ENCODE measurements at regions not wholly inside any gene's neighbourhood (a gene's known extent, or its start where the extent isn't known, plus 50 kb on each side); places are given as distances from the start of the nearest gene placed in this dataset.
"Not testable (repeated sequence)": the region's sequence is repeated elsewhere in the genome, so short reads cannot be mapped to it uniquely, and the experiment has no call there.

DNA sequence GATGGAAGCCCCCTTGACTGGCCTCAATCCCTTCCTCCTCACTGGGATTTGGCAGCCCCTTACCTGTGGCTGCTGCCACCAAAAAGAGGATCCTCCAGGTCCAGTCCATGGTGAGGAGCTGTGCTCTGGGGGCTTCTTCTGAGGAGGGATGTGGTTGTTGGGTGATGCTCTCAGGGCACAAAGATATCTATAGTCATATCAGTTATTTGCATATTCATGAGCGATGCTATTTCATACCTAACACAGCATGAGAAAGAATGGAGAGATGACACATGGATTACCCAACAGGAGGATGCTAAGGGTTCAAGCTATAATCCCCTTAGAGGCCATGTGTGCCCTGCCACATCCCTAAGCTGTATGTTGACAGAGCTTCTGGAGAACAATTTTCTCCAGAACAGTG, 141.7 kb downstream of the POTEB start:
- not testable (repeated sequence) for H3K36me3 ChIP-seq; DNase-seq (ENCODE audit: low spot score in 2 of 2); H3K27ac ChIP-seq; H3K9me3 ChIP-seq; H3K27me3 ChIP-seq; H3K4me1 ChIP-seq; H3K4me3 ChIP-seq
- no CpG with 5 or more reads among the region's 1 CpG for WGBS

DNA sequence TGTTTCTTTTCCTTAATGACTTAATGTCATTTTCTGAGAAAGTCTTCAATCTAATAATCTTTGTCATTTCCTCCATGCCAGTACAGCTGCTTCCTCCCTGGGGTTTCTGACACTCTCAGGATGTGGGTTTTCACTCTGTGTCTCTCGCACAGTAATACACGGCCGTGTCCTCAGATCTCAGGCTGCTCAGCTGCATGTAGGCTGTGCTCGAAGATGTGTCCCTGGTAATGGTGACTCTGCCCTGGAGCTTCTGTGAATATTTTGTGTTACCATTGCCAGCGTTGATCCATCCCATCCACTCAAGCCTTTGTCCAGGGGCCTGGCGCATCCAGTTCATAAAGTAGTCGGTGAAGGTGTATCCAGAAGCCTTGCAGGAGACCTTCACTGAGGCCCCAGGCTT, 142.2 kb downstream of the POTEB start:
- DNase-seq (ENCODE audit: low spot score in 2 of 2); H3K27me3 ChIP-seq; H3K4me3 ChIP-seq; H3K36me3 ChIP-seq; H3K9me3 ChIP-seq; H3K27ac ChIP-seq; H3K4me1 ChIP-seq: not testable (repeated sequence)
- no CpG with 5 or more reads among the region's 7 CpGs for WGBS

DNA sequence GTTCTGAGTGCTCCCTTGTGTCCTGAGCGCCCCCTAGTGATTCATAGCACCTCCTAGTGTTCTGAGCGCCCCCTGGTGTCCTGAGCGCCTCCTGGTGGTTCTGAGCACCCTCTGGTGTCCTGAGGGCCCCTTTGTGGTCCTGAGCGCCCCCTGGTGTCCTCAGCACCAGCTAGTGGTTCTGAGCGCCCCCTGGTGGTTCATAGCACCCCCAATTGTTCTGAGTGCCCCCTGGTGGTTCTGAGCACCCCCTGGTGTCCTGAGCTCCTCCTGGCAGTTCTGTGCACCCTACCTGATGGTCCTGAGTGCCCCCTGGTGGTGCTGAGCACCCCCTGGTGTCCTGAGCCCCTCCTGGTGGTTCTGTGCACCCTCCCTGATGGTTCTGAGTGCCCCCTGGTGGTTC, 146.0 kb downstream of the POTEB start:
- not testable (repeated sequence) for H3K27me3 ChIP-seq; DNase-seq (ENCODE audit: low spot score in 2 of 2); H3K4me3 ChIP-seq; H3K9me3 ChIP-seq; H3K27ac ChIP-seq; H3K4me1 ChIP-seq; H3K36me3 ChIP-seq
- WGBS: no CpG with 5 or more reads among the region's 5 CpGs

DNA sequence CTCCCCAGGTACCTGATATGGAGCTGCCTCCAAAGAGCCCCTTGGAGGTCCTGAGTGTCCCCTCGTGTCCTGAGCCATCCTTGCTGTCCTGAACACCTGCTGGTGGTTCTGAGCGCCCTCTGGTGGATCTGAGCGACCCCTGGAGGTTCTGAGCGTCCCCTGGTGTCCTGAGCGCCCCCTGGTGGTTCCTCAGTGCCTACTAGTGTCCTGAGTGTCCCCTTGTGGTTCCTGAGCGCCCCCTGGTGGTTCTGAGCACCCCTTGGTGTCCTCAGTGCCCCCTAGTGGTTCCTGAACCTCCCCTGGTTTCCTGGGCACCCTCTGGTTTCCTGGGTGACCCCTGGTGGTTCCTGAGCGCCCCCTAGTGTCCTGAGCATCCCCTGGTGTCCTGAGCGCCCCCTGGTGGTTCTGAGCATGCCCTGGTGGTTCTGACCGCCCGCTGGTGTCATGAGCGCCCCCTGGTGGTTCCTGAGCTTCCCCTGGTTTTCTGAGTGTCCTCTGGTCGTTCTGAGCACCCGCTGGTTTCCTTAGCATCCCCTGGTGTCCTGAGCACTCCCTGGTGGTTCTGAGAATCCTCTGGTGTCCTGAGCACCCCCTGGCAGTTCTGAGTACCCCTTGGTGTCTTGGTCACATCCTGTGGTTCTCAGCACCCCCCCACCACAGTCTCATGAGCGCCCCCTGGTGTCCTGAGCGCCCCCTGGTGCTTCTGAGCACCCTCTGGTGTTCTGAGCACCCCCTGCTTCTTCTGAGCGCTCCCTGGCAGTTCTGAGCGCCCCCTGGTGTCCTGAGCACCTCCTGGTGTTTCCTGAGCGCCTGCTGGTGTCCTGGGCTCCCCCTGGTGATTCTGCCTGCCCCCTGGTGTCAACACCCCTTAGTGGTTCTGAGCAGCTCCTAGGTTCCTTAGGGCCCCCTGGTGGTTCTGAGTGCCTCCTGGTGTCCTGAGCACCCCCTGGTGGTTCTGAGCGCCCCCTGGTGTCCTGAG, 146.8 kb downstream of the POTEB start:
- not testable (repeated sequence) for H3K4me3 ChIP-seq; H3K36me3 ChIP-seq; H3K4me1 ChIP-seq; DNase-seq (ENCODE audit: low spot score in 2 of 2); H3K27me3 ChIP-seq; H3K27ac ChIP-seq; H3K9me3 ChIP-seq
- WGBS: no CpG with 5 or more reads among the region's 19 CpGs

DNA sequence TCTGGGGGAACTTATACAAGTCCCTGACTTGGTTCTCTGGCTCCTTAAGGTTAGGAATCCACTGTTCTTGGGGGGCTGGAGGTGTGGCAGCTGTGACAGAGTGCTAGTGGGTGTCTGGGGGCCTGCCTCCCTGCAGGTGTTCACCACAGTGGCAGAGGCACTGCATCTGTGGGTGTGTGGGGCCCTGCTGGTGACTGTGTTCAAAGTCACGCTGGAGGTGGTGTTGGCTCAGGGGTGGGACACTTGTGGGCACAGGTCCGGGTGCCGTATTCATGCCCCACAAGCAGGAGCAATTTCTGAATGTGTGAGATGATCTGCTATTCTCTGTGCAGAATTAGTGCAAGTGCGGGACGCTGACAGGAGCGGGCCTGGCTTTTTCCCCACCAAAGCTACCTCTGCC, 152.5 kb downstream of the POTEB start:
- H3K27me3 ChIP-seq; H3K27ac ChIP-seq; DNase-seq (ENCODE audit: low spot score in 2 of 2); H3K4me1 ChIP-seq; H3K4me3 ChIP-seq; H3K9me3 ChIP-seq; H3K36me3 ChIP-seq: not testable (repeated sequence)
- no CpG with 5 or more reads among the region's 6 CpGs for WGBS

DNA sequence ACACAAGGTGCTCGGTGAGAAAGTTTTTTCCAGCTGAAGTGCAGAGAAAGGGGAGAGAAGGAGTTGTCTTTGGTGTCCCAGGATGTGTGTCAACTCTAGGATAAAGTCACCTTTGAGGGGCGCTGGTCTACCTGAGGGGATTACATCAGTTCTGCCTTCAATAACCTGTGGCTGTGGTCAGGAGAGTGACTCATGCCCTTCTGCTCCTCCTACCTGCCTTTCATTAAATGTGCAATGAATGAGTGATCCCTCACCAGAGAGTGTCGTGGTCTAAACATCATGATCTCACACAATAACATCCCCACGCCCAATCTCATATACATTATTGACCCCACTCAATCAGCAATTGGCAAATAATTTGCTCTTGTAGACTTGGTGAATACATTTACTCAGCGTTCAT, 156.4 kb downstream of the POTEB start:
- not testable (repeated sequence) for H3K27ac ChIP-seq; H3K36me3 ChIP-seq; DNase-seq (ENCODE audit: low spot score in 2 of 2); H3K4me3 ChIP-seq; H3K4me1 ChIP-seq; H3K9me3 ChIP-seq; H3K27me3 ChIP-seq
- WGBS: no CpG with 5 or more reads among the region's 5 CpGs

DNA sequence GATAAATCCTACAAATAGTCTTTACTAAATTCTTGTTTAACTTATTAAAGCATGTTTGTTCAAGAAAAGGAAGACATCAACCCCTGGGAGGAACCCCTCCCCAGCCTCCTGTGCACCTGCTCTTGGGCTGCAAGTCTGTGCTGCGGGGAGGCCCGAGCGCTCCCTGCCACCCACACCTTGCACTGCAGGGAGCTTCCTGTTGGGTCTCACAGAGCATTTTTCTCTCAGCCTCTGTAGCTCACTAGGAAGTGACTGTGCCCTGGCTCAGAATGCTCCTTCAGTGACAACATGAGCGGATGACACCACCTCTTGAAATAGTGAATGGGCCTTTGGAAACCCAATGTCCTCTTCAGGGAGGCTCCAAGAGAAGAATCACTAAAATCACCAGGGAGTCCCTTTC, 158.8 kb downstream of the POTEB start:
- DNase-seq (ENCODE audit: low spot score in 2 of 2); H3K9me3 ChIP-seq; H3K4me3 ChIP-seq; H3K4me1 ChIP-seq; H3K27me3 ChIP-seq; H3K36me3 ChIP-seq; H3K27ac ChIP-seq: not testable (repeated sequence)
- WGBS: no CpG with 5 or more reads among the region's 4 CpGs

DNA sequence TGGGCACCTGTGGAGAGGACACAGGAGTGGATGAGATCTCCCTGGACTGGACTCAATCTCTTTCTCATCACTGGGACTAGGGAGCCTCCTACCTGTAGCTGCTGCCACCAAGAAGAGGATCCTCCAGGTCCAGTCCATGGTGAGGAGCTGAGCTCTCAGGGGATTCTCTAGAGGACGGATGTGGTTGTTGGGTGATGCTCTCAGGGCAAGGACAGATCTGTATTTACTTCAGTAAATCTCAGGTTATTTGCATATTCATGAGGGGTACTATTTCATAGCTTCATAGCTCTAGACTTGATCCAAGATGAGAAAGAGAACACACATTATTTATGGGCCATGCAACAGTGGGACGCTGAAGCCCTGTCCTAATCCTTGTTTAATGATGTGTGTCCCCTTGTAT, 159.4 kb downstream of the POTEB start:
- H3K27ac ChIP-seq; DNase-seq (ENCODE audit: low spot score in 2 of 2); H3K9me3 ChIP-seq; H3K4me3 ChIP-seq; H3K4me1 ChIP-seq; H3K27me3 ChIP-seq; H3K36me3 ChIP-seq: not testable (repeated sequence)
- no CpG with 5 or more reads among the region's 2 CpGs for WGBS

DNA sequence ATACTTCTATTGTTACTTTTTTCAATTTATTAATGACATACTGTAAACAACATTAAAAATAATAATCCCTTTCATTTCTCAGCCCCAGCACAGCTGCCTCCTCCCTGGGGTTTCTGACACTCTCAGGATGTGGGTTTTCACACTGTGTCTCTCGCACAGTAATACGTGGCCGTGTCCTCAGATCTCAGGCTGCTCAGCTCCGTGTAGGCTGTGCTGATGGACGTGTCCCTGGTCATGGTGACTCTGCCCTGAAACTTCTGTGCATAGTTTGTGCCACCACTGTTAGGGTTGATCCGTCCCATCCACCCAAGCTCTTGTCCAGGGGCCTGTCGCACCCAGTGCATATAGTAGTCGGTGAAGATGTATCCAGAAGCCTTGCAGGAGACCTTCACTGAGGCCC, 159.9 kb downstream of the POTEB start:
- not testable (repeated sequence) for H3K27me3 ChIP-seq; H3K4me1 ChIP-seq; H3K9me3 ChIP-seq; H3K27ac ChIP-seq; H3K4me3 ChIP-seq; H3K36me3 ChIP-seq; DNase-seq (ENCODE audit: low spot score in 2 of 2)
- whole genome bisulfite sequencing: no CpG with 5 or more reads among the region's 8 CpGs

DNA sequence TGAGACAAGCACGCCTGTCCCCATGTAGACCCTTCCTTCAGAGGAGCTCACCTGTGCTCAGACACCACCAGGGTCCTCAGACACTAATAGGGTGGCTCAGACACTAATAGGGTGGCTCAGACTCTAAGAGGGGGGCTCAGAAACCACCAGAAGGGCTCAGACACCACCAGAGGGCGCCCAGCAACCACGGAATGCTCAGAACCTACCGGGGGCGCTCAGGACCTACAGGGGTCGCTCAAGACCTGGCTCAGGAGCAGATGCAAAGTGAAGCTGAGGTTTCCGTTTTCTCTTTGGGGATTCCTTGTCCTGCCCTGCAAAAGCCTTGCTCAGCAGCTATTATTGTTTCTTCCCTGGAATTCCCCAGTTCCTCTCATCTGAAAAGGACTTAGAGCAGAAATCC, 172.1 kb downstream of the POTEB start:
- not testable (repeated sequence) for H3K4me1 ChIP-seq; DNase-seq (ENCODE audit: low spot score in 2 of 2); H3K27me3 ChIP-seq; H3K36me3 ChIP-seq; H3K4me3 ChIP-seq; H3K27ac ChIP-seq; H3K9me3 ChIP-seq
- no CpG with 5 or more reads among the region's 7 CpGs for WGBS

DNA sequence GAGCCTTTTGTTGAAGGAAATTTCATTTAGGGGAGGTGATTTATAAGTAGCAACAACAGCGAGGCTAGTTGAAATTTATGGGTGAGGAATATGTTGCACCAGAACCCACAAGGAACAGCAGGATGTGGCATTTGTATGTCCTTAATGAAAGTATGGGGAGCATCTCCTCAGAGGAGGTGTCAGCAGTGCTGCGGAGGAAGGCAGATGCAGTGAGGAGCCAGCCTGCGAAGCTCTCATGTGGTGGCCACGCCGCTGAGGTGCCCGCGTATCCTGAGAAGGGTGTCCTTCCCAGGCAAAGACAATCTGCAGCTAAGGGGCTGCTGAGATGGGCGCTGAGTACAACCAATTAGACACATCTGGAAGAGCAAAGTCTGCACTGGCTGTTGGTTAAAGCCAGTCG, 178.9 kb downstream of the POTEB start:
- not testable (repeated sequence) for H3K9me3 ChIP-seq; H3K4me1 ChIP-seq; DNase-seq (ENCODE audit: low spot score in 2 of 2); H3K4me3 ChIP-seq; H3K27me3 ChIP-seq; H3K27ac ChIP-seq; H3K36me3 ChIP-seq
- no CpG with 5 or more reads among the region's 9 CpGs for WGBS

DNA sequence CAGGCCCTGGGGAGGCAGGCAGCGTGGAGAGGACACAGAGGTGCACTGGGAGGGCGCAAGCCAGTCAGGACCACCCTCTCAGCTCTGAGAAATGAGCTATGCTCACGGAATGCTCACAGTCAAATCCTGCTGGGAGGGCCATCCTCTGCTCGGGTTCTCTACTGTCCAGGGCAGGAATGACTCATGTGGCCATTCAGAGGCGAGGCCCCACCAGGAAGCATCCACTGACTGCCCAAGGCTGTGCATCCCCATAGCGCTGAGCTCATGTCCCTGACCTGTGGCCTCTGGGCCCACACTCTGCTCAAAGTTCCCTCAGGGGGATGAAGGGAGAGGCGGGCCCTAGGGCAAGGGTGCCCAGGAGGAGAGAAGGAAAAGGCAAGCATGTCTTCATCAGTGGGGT, 182.4 kb downstream of the POTEB start:
- DNase-seq (ENCODE audit: low spot score in 2 of 2); H3K27me3 ChIP-seq; H3K36me3 ChIP-seq; H3K27ac ChIP-seq; H3K4me1 ChIP-seq; H3K4me3 ChIP-seq; H3K9me3 ChIP-seq: not testable (repeated sequence)
- no CpG with 5 or more reads among the region's 7 CpGs for WGBS

DNA sequence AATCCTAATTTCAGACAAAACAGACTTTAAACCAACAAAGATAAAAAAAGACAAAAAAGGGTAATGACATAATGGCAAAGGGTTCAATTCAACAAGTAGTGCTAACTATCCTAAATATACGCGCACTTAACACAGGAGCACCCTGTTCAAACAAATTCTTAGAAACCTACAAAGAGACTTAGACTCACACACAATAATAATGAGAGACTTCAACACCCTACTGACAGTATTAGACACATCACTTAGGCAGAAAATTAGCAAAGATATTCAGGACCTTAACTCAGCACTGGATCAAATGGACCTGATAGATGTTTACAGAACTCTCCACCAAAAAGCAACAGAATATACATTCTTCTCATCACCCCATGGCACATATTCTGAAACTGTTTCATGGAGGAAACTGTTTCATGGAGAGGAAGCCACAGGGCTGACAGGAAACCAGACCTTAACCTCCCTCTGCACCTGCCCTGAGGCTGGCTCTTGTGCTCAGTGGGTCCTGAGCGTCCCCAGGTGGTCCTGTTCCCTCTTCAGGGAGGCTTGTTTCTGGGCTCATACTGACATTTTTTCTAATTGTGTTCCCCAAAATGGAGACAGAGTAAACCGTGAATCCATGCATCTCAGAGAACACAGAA, 184.9 kb downstream of the POTEB start:
- H3K9me3 ChIP-seq; H3K27me3 ChIP-seq; H3K4me1 ChIP-seq; DNase-seq (ENCODE audit: low spot score in 2 of 2); H3K27ac ChIP-seq; H3K4me3 ChIP-seq; H3K36me3 ChIP-seq: not testable (repeated sequence)
- WGBS: no CpG with 5 or more reads among the region's 4 CpGs

DNA sequence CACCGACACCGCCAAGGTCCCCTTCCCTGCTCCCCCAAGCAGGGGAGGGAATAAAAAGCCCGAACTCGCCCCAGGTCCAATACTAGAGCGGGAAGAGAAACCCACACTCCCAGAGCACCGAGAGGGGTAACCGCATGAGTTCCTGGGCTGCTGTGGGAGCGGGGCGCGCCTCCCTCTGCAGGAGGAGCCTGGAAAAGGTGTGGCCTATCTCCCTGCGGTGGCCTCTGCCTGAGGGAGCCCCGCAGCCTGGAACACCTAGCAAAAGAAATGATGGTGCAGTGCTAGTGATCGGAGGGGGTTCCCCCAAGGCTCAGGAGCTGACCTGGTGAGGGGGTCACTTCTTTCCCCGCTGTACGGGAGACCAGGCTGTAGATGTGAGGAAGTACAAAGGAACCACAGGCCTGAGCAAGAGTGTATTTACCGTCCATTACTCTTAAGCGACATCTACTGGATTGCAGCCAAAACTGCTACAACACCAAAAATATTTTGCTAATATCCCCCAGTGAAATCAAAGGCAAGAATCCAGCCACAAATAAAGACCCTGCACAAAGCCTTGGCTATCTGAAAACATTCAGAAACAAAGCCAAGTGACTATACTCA, 216.6 kb upstream of the POTEB3 start:
- DNase-seq (ENCODE audit: low spot score in 2 of 2); H3K27me3 ChIP-seq; H3K9me3 ChIP-seq; H3K27ac ChIP-seq; H3K4me3 ChIP-seq; H3K36me3 ChIP-seq; H3K4me1 ChIP-seq: not testable (repeated sequence)
- no CpG with 5 or more reads among the region's 17 CpGs for WGBS
